Hindlimb muscle (tissue), 1 donor: ENCODE measurements at regions not wholly inside any gene's neighbourhood (a gene's known extent, or its start where the extent isn't known, plus 50 kb on each side); places are given as distances from the start of the nearest gene placed in this dataset.

ENCODE experiments used
- DNase-seq: peaks from one replicate; pipeline ENCODE4 v3.0.0-alpha.2; 2013

DNA sequence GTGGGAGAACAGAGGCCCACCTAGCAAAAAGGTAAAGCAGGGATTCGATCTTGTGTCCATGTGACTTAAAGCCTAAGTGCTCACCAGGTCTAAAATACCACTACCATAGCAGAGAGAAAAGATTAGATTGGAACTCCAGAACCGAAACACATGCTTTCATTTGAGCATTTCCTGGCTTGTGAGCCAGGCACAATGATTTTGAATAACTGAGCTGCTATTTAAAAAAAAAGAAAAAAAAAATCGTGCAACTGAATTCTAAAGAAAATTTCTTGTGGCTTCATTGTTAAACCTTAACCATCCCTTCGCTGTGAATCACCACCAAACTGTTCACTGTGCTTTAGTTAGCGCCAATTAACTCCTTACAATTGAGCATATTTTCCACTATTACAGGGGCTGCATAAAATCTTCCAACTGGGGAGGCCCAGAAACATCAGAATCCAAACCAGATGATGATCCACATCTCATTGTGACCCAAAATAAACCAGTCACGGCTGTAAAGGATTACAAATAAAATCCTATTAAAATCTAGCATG is 366.4 kb upstream of the ERCC4 start:
- no peak for DNase-seq

DNA sequence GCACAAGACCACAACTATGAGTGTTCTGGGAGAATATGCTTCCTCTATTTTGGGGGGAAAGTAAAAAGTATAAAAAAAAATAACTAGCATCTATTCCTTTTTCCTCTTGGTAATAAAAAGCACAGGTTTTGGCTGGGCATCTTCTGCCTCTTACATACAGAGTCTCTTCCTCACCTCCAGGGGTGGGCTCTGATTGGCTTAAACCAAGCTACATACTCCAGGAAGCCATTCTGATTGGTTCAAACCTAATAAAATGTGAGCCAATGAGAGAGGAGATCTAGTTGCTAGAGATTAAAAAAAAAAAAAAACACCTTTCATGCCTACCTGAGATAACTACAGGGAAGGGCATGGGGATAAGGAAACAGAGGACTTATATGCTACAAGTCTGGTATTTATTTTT is 365.9 kb upstream of the ERCC4 start:
- no peak for DNase-seq

DNA sequence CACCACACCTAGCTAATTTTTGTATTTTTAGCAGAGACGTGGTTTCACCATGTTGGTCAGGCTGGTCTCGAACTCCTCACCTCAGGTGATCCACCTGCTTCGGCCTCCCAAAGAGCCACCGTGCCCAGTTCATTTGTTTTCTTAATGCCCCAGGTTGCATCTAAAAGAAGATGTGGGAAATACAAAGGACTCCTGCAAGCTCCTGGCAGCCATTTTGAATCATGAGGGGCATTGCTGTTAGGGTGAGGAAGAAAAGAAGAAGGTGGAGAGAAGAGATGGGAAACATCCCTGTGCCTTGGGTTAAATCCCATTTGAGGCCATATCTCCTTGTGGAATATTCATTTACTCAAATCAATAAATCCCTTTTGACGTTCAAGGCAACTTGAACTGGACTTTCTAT is 365.3 kb upstream of the ERCC4 start:
- no peak for DNase-seq

DNA sequence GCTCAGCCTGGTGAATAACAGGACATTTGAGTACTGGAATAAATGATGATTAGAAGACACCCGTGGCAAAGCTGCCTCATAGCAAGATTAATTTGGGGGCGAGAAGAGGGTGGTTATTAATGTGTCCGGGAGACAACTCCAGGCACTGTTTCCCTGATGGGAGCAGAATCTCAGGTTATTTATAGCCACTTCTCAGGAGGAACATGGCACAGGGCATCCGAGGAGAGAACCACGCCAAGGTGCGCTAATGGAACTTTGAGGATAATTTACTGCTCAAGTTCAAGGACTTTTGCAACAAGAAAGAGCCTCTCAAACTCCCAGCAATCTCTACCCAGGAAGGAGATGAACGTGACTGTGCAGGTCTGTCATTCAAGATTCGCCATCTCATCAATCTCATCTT is 362.5 kb upstream of the ERCC4 start:
- DNase-seq = no peak

DNA sequence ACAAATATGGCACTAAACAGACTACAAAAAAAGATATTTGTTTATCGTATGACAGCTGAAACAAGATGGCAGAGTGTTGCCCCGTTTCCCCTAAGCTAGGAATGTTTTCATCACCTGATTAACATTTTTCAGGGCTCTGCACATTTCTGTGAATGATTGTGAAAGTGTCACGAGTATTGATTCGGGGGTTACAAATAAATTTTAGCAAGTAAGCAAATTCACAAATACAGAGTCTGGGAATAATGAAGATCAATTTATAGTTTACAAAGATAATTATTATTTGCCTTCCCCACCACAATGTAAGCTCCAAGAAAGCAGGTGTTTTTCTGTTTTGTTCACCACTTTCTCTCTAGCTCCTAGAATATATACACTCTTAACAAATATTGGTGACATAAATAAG is 361.2 kb upstream of the ERCC4 start:
- DNase-seq = no peak

DNA sequence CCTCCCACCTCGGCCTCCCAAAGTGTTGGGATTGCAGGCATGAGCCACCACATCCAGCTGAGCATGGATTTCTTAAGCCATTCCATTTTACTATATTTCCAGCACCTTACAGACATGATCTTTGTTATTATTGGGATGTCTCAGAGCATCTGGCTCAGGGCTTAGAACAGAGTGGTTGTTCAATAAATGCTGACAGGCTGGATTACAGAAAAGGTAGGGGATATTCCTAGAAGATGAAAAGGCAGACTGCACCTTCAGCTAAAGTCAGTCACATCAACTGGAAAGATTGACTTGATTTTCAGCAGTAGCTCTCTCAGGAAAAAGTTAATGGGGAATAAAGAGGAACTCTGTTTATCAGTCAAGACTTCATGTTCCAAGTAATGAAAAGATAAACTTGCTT is 360.3 kb upstream of the ERCC4 start:
- DNase-seq = no peak

DNA sequence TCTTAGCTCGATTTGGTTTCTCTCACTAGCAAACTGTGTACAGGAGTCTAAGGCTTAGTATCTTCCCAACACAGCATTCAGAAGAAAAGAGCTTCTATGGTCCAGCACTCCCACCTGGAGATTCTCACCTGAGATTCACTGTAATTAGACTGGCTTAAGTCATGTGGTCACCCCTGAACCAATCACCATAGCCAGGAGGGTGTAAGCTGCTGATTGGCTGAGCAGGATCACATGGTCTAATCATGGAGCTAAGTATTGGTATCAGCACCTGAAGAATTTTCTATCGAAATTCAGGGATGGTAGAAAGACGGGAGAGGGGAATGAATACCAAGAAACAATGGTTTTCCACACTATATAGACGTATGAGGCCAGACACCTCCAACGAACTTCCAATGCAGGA is 359.8 kb upstream of the ERCC4 start:
- no peak for DNase-seq

DNA sequence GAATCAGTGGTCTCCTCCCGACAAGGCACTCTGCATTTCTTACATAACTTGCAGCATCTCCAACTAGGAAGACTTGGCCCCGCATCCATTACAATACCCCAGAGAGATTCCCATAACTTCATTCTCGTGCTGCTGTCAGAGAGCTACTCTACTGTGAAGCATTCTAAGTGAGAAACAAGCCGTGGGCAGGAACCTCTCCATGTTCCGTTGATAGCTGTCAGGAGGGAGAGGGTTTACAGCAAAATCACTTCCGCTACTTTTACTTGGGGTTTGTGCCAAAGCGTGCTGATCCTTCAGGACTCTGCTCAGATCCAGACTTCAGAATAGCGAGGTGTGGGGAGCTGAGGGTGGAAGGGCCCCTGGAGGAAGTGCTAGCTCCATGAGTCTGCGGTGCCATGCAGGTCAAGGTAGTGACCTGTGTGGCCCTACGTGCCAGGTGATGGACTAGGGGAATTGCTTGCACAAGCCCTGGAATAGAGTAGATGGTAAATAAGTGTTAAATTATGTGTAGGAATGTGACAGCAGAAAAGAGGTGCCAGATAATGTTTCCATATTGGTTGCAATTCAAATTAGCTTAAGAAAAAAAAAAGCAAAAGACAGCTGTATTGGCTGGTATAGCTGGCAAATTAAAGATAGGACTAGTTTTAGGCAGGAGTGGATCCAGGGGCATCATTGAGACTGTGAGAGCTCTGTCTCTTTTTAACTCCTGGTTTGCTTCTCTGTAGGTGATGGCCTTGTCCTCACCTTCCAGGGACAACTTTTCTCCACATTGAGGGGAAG is 358.5 kb upstream of the ERCC4 start:
- no peak for DNase-seq

DNA sequence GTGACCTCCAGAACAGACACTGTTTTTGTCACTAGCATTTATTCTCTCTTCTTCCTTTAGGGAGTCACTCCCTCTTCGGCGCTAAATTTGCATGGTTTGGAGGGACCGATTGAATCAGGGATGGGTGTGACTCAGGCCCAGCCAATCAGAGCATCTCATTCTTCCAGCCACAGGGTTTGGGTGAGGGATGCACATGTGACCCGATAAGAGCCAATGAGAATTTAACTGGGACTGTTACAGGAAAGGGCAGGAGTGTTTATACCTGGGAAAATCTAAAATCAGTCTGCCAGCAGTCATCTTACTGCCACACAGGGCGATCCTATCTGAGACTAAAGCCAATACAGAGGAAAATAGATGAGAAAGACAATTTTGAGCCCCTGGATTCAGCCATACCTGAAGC is 351.2 kb upstream of the ERCC4 start:
- no peak for DNase-seq

DNA sequence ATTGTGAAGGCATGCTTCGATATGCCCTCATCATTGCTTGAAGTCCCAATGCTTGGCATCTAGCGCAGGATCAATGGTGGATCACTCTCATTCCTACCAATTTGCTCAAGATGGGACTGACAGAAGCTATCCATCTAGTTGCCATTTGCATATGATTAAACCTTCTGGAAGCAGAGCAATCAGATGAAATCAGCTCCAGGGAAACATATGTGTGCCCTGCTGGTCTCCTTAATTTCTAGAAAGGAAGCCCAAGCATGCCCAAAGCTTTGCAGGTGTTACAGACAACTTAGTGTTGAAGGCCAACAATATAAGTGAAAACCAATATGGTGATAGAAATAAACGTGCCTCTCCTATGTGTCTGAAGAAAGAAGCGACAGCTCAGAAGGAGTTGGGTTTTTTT is 350.0 kb upstream of the ERCC4 start:
- no peak for DNase-seq

DNA sequence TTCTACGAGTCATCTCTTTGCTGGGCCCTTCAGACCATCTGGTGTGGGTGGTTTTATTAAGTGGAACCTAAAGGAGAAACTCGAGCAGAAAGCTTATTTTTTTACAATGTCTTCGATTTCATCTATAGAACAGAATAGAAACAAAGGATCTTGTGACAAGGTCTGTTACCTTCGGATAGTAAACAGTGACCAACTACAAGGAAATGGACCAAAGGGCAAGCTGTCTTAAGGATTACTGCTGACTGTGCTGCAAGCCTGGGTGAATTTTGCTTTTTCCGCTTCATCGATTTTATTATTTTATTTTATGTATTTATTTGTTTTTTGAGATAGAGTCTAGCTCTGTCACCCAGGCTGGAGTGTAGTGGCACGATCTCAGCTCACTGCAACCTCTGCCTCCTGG is 348.9 kb upstream of the ERCC4 start:
- no peak for DNase-seq

DNA sequence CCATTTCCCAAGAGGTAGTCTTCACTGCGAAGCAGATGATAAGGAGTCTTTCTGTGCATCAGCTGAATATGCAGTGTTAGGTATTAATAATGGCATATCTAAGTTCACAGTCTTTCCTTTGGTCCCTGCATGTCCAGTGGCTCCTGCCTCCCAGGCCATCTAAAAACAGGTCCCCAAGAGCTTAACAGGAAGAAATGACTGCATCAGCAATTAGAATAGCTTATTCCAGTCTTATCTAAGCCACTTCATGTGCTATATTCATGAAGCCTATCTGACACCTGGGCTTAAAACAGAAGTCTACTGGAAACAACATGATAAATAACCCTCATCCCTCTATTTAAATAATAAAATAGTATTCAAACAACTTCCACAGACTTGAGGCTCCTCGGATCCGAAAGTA is 346.1 kb upstream of the ERCC4 start:
- DNase-seq = no peak

DNA sequence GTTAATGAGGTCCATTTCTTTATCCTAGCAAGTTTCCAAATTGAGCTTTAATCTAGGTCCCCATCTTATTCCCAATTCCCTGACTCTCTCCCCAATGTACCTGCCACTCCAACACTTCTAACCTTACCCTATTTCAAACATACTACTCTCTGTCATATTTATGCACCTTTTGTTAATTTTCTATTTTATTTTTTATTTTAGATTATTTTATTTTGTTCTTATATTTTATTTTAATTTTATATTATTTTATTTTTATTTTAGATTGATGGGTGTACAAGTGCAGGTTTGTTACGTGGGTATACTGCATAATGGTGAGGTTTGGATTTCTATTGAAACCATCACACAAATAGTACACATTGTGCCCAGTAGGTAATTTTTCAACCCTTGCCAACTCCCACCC is 333.9 kb upstream of the ERCC4 start:
- DNase-seq = no peak

DNA sequence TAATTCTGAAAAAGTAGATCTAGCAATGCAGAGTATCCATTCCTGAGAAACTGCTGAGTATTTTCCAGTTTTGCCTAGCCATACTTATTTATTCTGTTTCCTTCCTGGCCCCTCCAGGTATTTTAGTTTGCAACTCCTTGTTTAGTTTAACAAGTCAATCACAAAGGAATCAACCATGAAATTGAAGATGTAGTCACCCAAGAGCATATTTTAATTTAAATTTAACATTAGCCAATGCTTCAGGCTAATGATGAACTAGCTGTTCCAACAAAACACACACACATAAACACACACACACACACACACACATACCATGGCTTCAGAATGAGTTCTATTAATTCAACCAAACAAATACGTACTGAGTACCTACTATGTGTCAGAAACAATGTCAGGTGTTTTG is 332.8 kb upstream of the ERCC4 start:
- DNase-seq = no peak

DNA sequence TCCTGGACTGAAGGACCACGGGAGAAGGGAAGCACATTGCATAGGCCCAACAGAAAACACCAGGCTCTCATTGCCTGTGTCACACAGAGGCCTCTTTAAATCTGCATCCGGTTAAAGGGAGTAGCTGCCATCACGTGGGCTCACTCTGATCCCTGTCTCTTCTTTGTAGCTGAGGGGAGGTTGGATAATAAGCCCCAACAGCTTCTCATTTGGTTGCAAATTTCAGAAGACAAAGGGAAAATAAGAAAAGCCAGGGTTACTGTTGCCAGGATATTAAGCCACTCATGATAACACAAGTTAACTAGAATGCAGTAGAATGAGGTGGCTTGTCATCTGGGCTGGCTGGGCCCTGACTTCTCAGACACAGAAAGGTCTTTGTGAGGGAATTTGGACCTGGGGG is 325.1 kb upstream of the ERCC4 start:
- no peak for DNase-seq

DNA sequence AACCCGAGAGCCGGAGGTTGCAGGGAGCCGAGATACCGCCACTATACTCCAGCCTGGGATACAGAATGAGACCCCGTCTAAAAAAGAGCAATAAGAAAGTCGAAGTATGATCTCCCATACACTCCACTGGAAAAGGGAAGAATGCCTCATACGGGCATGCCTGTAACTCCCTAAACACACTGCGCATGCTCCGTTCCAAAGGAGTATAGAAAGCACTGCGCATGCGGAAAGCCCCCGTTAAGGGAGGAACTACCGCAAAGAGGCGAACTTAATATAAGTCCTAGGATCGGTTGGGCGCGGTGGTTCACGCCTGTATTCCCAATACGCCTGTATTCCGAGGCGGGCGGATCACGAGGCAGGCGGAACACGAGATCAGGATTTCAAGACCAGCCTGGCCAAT is 313.1 kb upstream of the ERCC4 start:
- no peak for DNase-seq

DNA sequence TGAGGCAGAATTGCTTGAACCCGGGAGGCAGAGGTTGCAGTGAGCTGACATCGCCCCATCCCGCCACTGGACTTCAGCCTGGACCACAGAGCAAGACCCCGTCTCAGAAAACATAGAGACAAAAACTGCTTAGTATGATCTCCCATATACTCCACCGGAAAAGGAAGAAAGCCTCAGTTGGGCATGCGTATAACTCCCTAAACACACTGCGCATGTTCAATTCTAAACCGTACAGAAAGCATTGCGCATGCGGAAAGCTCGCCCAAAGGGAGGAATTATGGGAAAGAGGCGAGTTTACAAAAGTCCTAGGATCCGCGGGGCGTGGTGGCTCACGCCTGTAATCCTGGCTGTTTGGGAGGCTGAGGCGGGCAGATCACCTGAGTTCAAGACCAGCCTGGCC is 312.7 kb upstream of the ERCC4 start:
- DNase-seq = no peak

DNA sequence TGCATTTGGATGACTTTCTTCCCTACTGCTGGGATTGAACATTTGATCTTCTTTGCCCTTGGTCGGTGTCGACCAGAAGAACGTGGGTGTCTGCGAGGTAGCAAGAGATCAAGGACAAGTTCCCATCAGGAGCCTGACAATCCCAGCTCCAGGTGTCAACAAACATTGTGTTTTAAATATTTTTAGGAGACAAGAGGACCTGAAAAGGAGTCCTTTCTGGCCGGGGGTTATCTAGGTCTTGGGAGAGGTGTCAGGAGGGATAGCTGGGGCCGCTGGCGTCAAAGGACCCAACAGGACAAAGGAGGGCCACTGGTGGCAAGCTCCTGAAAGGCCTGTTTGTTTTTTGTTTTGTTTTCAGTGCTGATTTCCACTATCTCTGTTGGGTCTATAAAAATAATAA is 308.4 kb upstream of the ERCC4 start:
- DNase-seq = no peak

DNA sequence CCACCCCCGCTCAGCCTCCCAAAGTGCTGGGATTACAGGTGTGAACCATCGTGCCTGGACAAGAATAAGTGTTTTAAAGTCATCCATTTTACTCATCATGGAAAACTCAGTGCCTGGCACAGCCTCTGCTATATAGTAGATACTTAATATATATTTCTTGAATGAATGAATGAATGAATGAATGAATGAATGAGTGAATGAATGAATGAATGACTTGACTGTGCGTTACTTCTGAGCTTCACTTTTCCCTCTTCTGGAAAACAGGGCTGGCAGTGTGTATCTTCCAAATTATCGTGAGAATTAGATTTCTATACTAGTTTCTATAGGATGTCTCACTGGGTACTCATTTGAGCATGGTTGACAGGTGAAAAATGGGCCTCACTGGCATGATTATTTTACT is 307.3 kb upstream of the ERCC4 start:
- no peak for DNase-seq

DNA sequence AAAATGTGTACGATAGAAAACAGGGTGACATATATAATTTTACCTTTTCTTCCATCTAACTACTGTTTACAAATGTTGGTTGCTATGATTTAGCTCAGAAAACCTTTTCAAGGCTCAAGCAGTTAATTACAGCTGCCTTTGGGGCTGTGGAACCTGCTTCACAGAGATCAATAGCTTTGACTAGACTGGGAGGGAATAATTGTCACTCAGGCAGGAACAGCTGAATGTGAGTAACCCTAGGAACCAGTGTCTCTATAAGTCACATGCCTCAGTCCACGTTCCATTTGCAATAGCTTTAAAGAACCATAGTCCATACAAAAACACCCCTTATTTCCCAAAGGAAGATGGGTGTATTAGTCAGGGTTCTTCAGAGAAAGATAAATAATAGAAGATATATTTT is 306.8 kb upstream of the ERCC4 start:
- no peak for DNase-seq

DNA sequence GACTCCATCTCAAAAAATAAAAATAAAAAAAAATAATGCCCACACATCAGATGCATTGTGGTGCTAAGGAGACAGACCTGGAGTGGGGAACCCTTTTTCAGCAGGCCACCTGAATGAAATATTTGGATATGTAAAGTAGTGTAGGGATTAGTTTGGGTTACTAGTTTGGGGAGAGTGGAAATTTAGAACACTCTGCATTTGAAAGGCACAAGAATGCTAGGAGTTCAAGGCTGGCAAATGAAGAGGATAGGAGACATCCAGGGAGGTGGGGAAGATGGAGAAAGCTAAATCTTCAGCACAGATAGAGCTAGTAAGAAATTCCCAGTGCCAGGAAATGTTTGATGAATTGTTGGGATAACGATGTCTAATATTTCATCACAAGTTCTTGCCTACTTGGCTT is 298.3 kb upstream of the ERCC4 start:
- DNase-seq = no peak

DNA sequence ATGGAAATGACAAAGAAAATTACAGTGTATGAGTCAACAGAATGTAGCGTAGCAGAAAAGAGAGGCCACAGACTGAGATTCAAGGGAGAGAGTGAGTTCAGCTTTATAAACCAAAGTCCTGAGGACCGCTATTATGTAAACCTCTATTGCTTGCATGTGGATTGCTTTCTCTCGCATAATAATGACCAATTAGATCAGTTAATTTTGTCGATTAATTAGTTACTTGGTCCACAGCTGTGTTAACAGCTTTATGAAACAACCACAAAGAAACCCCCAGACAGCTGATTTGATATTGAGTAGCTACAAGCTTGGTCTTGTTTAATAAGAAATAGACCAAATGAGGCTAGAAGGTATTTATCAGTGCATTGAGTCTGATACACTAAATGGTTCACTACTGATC is 291.8 kb upstream of the ERCC4 start:
- DNase-seq = no peak

DNA sequence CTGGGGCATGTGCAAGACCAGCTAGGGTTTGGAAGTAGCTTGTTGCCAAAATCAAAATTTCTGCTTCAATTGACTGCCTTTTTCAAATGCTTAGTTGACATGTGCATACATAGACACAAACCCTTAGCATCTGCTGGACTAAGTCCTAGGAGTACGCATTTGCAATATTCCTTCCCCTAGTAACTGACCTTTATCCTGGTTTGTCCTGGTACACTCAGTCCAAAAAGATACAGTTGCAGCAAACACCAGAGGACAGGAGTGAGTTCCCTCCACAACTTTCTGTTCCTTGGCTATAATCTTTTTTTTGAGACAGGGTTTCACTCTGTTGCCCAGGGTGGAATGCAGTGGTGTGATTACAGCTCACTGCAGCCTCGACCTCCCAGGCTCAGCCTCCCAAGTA is 290.2 kb upstream of the ERCC4 start:
- no peak for DNase-seq

DNA sequence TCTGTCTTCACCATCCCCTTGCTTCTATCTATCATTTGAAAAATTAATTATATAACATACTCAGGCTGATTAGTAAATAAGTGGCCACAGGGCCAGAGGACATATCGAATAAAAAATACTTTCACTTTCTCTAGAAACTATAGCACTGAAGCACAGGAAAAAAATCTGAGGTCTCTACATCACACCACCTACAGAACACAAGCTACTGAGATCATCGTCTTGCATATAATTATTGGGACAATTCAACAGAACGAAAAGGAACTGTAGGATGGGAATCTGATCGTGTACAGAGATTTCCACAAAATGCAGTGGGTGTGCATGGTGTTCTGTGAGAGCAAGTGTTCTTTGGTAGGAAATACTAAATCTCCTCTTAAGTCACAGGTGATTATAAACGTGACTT is 289.6 kb upstream of the ERCC4 start:
- DNase-seq = no peak

DNA sequence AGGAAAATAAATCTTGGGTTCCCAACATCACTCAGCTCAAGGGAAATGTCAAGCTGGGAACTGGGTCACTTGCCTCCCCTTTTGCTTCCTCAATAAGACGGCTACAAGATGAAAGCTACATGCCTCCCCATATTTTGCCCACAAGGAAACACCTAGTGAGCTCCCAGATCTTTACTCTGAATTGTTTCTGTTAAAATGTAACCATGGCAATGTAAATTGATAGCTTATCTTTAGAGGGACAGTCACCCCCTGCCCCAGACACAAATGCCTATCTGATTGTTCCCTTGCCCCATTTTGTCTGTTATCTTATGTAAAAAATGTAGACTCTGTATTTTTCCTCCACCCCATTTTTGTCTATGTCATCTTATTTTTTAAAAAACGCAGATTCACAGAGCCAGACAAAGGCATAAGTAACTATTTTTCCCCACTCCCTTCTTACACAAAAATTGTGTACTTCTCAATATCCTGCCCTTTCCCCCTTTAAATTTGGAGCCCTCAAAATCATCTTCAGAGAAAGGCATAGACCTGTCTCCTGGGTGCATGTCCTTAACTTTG is 288.7 kb upstream of the ERCC4 start:
- no peak for DNase-seq
